SK-N-SH treated with all-trans-retinoic acid at 6 μM for 48 hours (cell line): ENCODE measurements at regions not wholly inside any gene's neighbourhood (a gene's known extent, or its start where the extent isn't known, plus 50 kb on each side); places are given as distances from the start of the nearest gene placed in this dataset.
A peak's percentile ranks its signal among the peaks of the same experiment; 100 is the strongest.

ENCODE experiments used
- ATAC-seq: fragments of 200-7000 bp; cut with Tn5 transposase; 3 replicates; pipeline ENCODE4 v1.9.1; 2020; ENCODE audit warnings: mild to moderate bottlenecking, moderate library complexity
- BACH2 ChIP-seq: fragments of 250-450 bp; sonication (Bioruptor Pico); IDR thresholded peaks from 2 replicates; pipeline ENCODE4 v1.9.0; 2021; ENCODE audit warnings: mild to moderate bottlenecking, borderline replicate concordance
- CREB5 ChIP-seq: fragments of 250-450 bp; sonication (Bioruptor Pico); IDR thresholded peaks from 2 replicates; pipeline ENCODE4 v1.5.1; 2020; ENCODE audit warnings: low read depth, mild to moderate bottlenecking, moderate library complexity
- CSRNP3 ChIP-seq: fragments of 250-450 bp; sonication (Bioruptor Pico); IDR thresholded peaks from 2 replicates; pipeline ENCODE4 v1.5.1; 2021; ENCODE audit warnings: mild to moderate bottlenecking, moderate library complexity
- GLIS3 ChIP-seq: fragments of 250-450 bp; sonication (Bioruptor Pico); IDR thresholded peaks from 2 replicates; pipeline ENCODE4 v1.5.0; 2020; ENCODE audit warnings: mild to moderate bottlenecking, moderate library complexity
- ISL1 ChIP-seq: fragments of 250-450 bp; sonication (Bioruptor Pico); IDR thresholded peaks from 2 replicates; pipeline ENCODE4 v2.1.2; 2022; ENCODE audit warnings: mild to moderate bottlenecking, moderate library complexity
- OSR1 ChIP-seq: fragments of 250-450 bp; sonication (Bioruptor Pico); IDR thresholded peaks from 2 replicates; pipeline ENCODE4 v1.8.0; 2022; ENCODE audit warnings: moderate library complexity, mild to moderate bottlenecking, inconsistent platforms
- PATZ1 ChIP-seq: fragments of 250-450 bp; sonication (Bioruptor Pico); IDR thresholded peaks from 2 replicates; pipeline ENCODE4 v1.8.0; 2020; ENCODE audit warnings: mild to moderate bottlenecking, moderate library complexity, borderline replicate concordance
- POU6F1 ChIP-seq: fragments of 250-450 bp; sonication (Bioruptor Pico); IDR thresholded peaks from 2 replicates; pipeline ENCODE4 v1.8.0; 2021; ENCODE audit warnings: low read depth, mild to moderate bottlenecking, moderate library complexity, borderline replicate concordance
- PPARA ChIP-seq: fragments of 250-450 bp; sonication (Bioruptor Pico); IDR thresholded peaks from 2 replicates; pipeline ENCODE4 v1.5.0; 2020; ENCODE audit warnings: mild to moderate bottlenecking, borderline replicate concordance
- SNAI2 ChIP-seq: fragments of 250-450 bp; sonication (Bioruptor Pico); IDR thresholded peaks from 2 replicates; pipeline ENCODE4 v1.5.0; 2020; ENCODE audit warnings: mild to moderate bottlenecking, moderate library complexity
- TCF4 ChIP-seq: fragments of 250-450 bp; sonication (Bioruptor Pico); IDR thresholded peaks from 2 replicates; pipeline ENCODE4 v1.8.0; 2021; ENCODE audit warnings: mild to moderate bottlenecking, moderate library complexity, borderline replicate concordance
- TOX ChIP-seq: fragments of 250-450 bp; sonication (Bioruptor Pico); IDR thresholded peaks from 2 replicates; pipeline ENCODE4 v1.8.0; 2021; ENCODE audit warnings: mild to moderate bottlenecking, moderate library complexity, borderline replicate concordance
- TSHZ2 ChIP-seq: fragments of 250-450 bp; sonication (Bioruptor Pico); IDR thresholded peaks from 2 replicates; pipeline ENCODE4 v1.5.0; 2020; ENCODE audit warnings: mild to moderate bottlenecking, moderate library complexity
- ZC3H10 ChIP-seq: fragments of 250-450 bp; sonication (Bioruptor Pico); IDR thresholded peaks from 2 replicates; pipeline ENCODE4 v1.5.1; 2021; ENCODE audit warnings: mild to moderate bottlenecking, moderate library complexity
- ZFP3 ChIP-seq: fragments of 250-450 bp; sonication (Bioruptor Pico); IDR thresholded peaks from 2 replicates; pipeline ENCODE4 v1.5.0; 2020; ENCODE audit warnings: mild to moderate bottlenecking, moderate library complexity
- ZFP30 ChIP-seq: fragments of 450-650 bp; formaldehyde crosslinking; IDR thresholded peaks from 2 replicates; pipeline ENCODE4 v1.5.0; 2022; ENCODE audit warnings: mild to moderate bottlenecking, moderate library complexity
- ZNF70 ChIP-seq: fragments of 450-650 bp; formaldehyde crosslinking; IDR thresholded peaks from 2 replicates; pipeline ENCODE4 v1.5.0; 2020; ENCODE audit warnings: mild to moderate bottlenecking, moderate library complexity

DNA sequence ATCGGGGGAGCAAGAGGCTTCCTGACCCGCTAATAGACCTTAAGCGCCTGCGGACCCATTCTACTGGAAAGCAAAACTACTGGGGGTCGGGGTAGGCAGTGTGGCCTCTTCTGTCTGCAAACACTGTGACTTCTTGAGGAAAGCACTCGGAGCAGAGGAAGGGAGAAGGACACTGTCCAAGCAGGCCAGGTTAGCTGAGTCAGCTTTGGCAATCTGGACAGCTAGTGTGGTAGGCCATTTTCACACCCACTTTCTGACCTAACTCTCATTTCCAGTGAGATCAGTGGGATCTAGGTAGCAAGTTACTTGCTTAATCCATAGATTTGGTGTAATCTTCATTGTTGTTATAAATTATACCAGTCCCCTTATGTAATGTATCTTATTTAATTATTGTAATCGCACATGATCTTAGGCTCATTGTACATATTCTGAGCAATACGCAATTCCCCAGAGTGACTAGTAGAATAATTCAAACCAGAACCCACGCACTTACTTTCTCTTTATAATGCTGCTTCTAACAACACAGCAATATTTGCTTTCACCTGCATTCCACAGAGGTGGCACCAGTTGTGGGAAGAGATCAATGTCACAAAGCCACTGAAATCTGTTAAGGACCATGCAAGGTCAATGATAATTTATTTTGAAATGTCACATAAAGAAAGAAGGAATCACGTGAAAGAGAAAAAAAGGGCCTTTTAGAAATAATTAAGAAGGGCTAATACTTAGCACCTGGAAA lies 82.9 kb downstream of the NREP start:
- ATAC-seq: peak; percentile 40; the same call in 1 of the 3 replicates
- TF ChIP-seq SNAI2 (CRISPR knock-in tag) (no peak), POU6F1 (no peak), CREB5 (CRISPR knock-in tag) (0 out of 2 replicates have a peak, but pooled peaks have one; percentile 27), ZC3H10 (no peak), ISL1 (peak; percentile 14; the same call in 1 of the 2 replicates), CSRNP3 (no peak), ZFP30 (CRISPR knock-in tag) (no peak), TCF4 (CRISPR knock-in tag) (peak; percentile 31; the same call in 1 of the 2 replicates), GLIS3 (no peak), TOX (CRISPR knock-in tag) (no peak), ZNF70 (CRISPR knock-in tag) (no peak), BACH2 (CRISPR knock-in tag) (no peak)

DNA sequence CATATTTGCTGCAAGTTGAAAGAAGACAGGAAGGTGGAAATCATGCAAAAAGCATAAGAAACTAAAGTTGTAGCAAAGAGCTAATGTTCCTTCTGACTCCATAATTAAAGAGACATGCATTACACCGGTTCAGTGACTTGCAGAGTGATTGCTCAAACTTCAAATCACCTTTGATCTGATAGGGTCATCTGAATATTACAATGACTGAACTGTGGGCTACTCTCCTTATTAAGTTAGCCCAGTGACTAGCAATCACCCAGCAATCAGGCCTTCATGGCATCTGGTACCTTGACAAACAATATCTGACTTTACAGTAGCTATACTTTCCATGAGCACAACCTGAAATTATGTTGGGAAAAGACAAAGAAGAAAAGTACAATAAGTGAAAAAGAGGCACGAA lies 84.9 kb downstream of the NREP start:
- TF ChIP-seq ZFP3 (CRISPR knock-in tag): no peak
- no peak for TF ChIP-seq SNAI2 (CRISPR knock-in tag)
- no peak for TF ChIP-seq ISL1
- TF ChIP-seq ZNF70 (CRISPR knock-in tag): no peak
- TF ChIP-seq TSHZ2: no peak
- no peak for TF ChIP-seq ZFP30 (CRISPR knock-in tag)
- TF ChIP-seq CREB5 (CRISPR knock-in tag): no peak
- no peak for TF ChIP-seq OSR1 (CRISPR knock-in tag)
- no peak for TF ChIP-seq ZC3H10
- no peak for TF ChIP-seq PATZ1
- no peak for TF ChIP-seq GLIS3
- no peak for TF ChIP-seq POU6F1
- no peak for TF ChIP-seq PPARA
- no peak for ATAC-seq
